IMR-90 (cell line): ENCODE measurements at regions not wholly inside any gene's neighbourhood (a gene's known extent, or its start where the extent isn't known, plus 50 kb on each side); places are given as distances from the start of the nearest gene placed in this dataset.

Experiments
- CEBPB ChIP-seq: IDR thresholded peaks from 2 replicates; pipeline ENCODE4 v1.6.1; 2012; ENCODE audit warnings: low read depth, low read length, improper control_type of control experiment
- CTCF ChIP-seq: conservative IDR thresholded peaks from 2 replicates; pipeline ENCODE4 v1.5.1; 2012; ENCODE audit warnings: mild to moderate bottlenecking, low read depth, low read length, improper control_type of control experiment
- POLR2A ChIP-seq: IDR thresholded peaks from 2 replicates; pipeline ENCODE4 v1.6.1; 2012; ENCODE audit warnings: mild to moderate bottlenecking, low read depth, low read length
- RAD21 ChIP-seq: IDR thresholded peaks from 2 replicates; pipeline ENCODE4 v1.6.1; 2012; ENCODE audit warnings: low read length, improper control_type of control experiment
- RCOR1 ChIP-seq: IDR thresholded peaks from 2 replicates; pipeline ENCODE4 v1.6.1; 2012; ENCODE audit warnings: mild to moderate bottlenecking, low read length, improper control_type of control experiment; ENCODE audit not compliant: insufficient replicate concordance

GRCh38 chr2:731711-732110 lies 54.5 kb upstream of the TMEM18 start:
- TF ChIP-seq CTCF (no peak), CEBPB (no peak), POLR2A (no peak), RCOR1 (no peak), RAD21 (no peak)
